ENCODE measurements at regions not wholly inside any gene's neighbourhood (a gene's known extent, or its start where the extent isn't known, plus 50 kb on each side); places are given as distances from the start of the nearest gene placed in this dataset.

DNA sequence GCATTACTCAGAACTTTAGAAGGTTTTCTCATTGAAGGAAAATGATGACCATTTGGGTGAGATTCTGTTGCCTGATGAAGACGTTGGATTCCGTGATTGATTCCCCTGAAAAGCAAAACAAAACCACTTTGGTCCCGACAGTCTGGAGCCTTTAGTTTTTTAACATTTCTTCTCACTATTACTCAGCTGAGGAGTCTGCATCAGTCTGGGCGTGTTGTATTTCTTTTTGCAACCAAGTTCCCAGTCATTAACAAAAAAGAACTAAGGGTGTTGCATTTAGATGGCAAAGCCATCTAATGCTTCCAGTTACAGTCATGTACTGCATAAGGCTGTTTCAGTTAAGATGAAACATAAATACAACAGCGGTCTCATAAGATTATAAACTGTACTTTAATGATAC, 343.1 kb upstream of the CDH2 start:
- H2AK5ac ChIP-seq (ENCODE audit: low read depth, low read length) = no peak overlapping the region
- no peak overlapping the region for H3K4me3 ChIP-seq (ENCODE audit: extremely low read depth in 1 of 4, insufficient read depth in 2 of 4, low read depth in 3 of 4, low read length in 4 of 4)
- no peak overlapping the region for H3K18ac ChIP-seq (ENCODE audit: extremely low read depth, low read length)
- DNase-seq (ENCODE audit: low read depth in 1 of 2, low spot score in 2 of 2) = no peak
- no peak overlapping the region for H3K27ac ChIP-seq (ENCODE audit: low read depth, low read length)
- H2BK20ac ChIP-seq (ENCODE audit: low read length) = no peak overlapping the region
- H2BK15ac ChIP-seq (ENCODE audit: low read length) = no peak overlapping the region
- TF ChIP-seq CTBP2 (IDR thresholded peaks at IDR 0.05; ENCODE audit: borderline replicate concordance, insufficient read depth, insufficient read length, low read length) (no peak), ZNF274 (IDR thresholded peaks at IDR 0.05; ENCODE audit: borderline replicate concordance, extremely low read depth, low read length) (no peak), EGR1 (IDR thresholded peaks at IDR 0.05; ENCODE audit: borderline replicate concordance, low read depth, low read length) (no peak), SP1 (IDR thresholded peaks at IDR 0.05; ENCODE audit: low read depth, low read length) (no peak), RFX5 (IDR thresholded peaks at IDR 0.05; ENCODE audit: borderline replicate concordance, low read depth, low read length) (no peak), HDAC6 (IDR thresholded peaks at IDR 0.05; ENCODE audit: low read depth, low read length) (no peak), BRCA1 (IDR thresholded peaks at IDR 0.05; ENCODE audit: low read depth, low read length) (no peak), SP4 (IDR thresholded peaks at IDR 0.05; ENCODE audit: low read length) (no peak), CREB1 (IDR thresholded peaks at IDR 0.05) (no peak)
- H3K23ac ChIP-seq (ENCODE audit: insufficient read length) = no peak overlapping the region
- H4K91ac ChIP-seq (replicated peaks; ENCODE audit: insufficient read length, low read length) = no peak overlapping the region
- no peak overlapping the region for H3K56ac ChIP-seq (replicated peaks; ENCODE audit: insufficient read length, low read depth, low read length)
- no peak for FAIRE-seq
- H3K4me1 ChIP-seq (replicated peaks in 1 of 4; ENCODE audit: control insufficient read depth in 3 of 4, insufficient read depth in 4 of 4, low read length in 3 of 4) = peaks cover 0 to 4% (median 3%) of the 10 kb centered on the region in 4 experiments; a peak in 4 of 7 replicates
- no peak overlapping the region for H2BK12ac ChIP-seq (ENCODE audit: low read depth, low read length)
- H2BK120ac ChIP-seq (replicated peaks; ENCODE audit: low read depth, low read length) = no peak overlapping the region
- no peaks in the 10 kb centered on the region for H3K23me2 ChIP-seq (ENCODE audit: low read depth, low read length)
- no peaks in the 10 kb centered on the region for H3K27me3 ChIP-seq (replicated peaks in 1 of 4; ENCODE audit: control insufficient read depth in 3 of 4, extremely low read depth in 1 of 4, insufficient read depth in 3 of 4, low read length in 3 of 4)
- no peak overlapping the region for H4K8ac ChIP-seq (ENCODE audit: extremely low read depth, insufficient read depth, low read length)
- POLR2A ChIA-PET (ENCODE audit: partially characterized antibody) = no interaction called here
- no peak overlapping the region for H2BK5ac ChIP-seq (ENCODE audit: low read depth, low read length)
- 94% methylated on average over 5 of the region's 5 CpGs; no CpG with 5 or more reads in 1 of the 2 experiments for WGBS, 2 experiments (ENCODE audit: extremely low coverage in 1 of 2, insufficient coverage in 1 of 2, insufficient read length in 1 of 2, insufficient replicate concordance in 2 of 2, low coverage in 1 of 2, low lambda C conversion rate in 2 of 2, missing lambda C conversion rate in 1 of 2)
- no peaks in the 10 kb centered on the region for H3K9me3 ChIP-seq (ENCODE audit: insufficient read depth in 2 of 2, low read depth in 1 of 2, low read length in 1 of 2)
- H3K9ac ChIP-seq (replicated peaks in 1 of 4; ENCODE audit: extremely low read depth in 1 of 4, low read depth in 3 of 4, low read length in 3 of 4) = no peak overlapping the region
- H3K14ac ChIP-seq (ENCODE audit: insufficient read length) = no peak overlapping the region
- H3K79me2 ChIP-seq (ENCODE audit: control insufficient read depth in 1 of 2, insufficient read depth in 2 of 2, low read length in 2 of 2) = no peaks in the 10 kb centered on the region
- CTCF ChIA-PET (ENCODE audit: partially characterized antibody) = no interaction called here
- no peak overlapping the region for H3K4ac ChIP-seq (replicated peaks; ENCODE audit: insufficient read length, low read depth, low read length)
- H3K4me2 ChIP-seq (ENCODE audit: insufficient read depth in 1 of 2, low read depth in 2 of 2, low read length in 2 of 2) = no peak overlapping the region
- no peaks in the 10 kb centered on the region for H3K79me1 ChIP-seq (ENCODE audit: low read depth, low read length)
- no peak overlapping the region for H2AFZ ChIP-seq (ENCODE audit: low read length)
- no peaks in the 10 kb centered on the region for H3K36me3 ChIP-seq (ENCODE audit: control insufficient read depth in 2 of 4, insufficient read depth in 4 of 4, low read length in 3 of 4)
- H4K5ac ChIP-seq (ENCODE audit: insufficient read length, low read depth, low read length) = no peak overlapping the region
- no peaks in the 10 kb centered on the region for H4K20me1 ChIP-seq (replicated peaks in 1 of 2; ENCODE audit: control insufficient read depth in 1 of 2, insufficient read depth in 2 of 2, low read length in 2 of 2)
